K562 (cell line): ENCODE measurements at regions not wholly inside any gene's neighbourhood (a gene's known extent, or its start where the extent isn't known, plus 50 kb on each side); places are given as distances from the start of the nearest gene placed in this dataset.

Experiments
- ATAC-seq: fragments of 200-7000 bp; cut with Tn5 transposase; 3 replicates; pipeline ENCODE4 v1.9.1; 2020; ENCODE audit warnings: moderate library complexity
- BruUV-seq: library from RNA; stranded (reverse); fragments of 400-500 nt; replicated peaks from 2 replicates; lab custom pipeline; 2021; lab: Mats Ljungman, UMichigan
- CTCF ChIA-PET: fragments of 300-600 bp; formaldehyde crosslinking; extraction: SDS; loops from one replicate; lab custom pipeline; 2021; ENCODE audit warnings: low intra/inter-chr PET ratio; lab: Yijun Ruan, JAX
- POLR2A ChIA-PET: fragments of 300-600, 350-650 bp; sonication (Branson Sonifier 250); formaldehyde crosslinking; extraction: SDS; loops from one replicate; lab custom pipeline; 2021; ENCODE audit warnings: antibody characterized with exemption, inconsistent platforms; lab: Yijun Ruan, JAX
- DNase-seq, 4 experiments: peaks; one replicate each; pipeline versions ENCODE4 v3.0.0 to v3.0.0-alpha.2; 2011 to 2018; ENCODE audit warnings: low spot score in 3 of 4, mixed read lengths in 3 of 4; ENCODE audit errors: extremely low read depth in 1 of 4
- FAIRE-seq: peaks from 2 replicates; lab custom pipeline; 2011; peaks lifted over from hg19 to GRCh38; lab: Jason Lieb, UNC
- H2AFZ ChIP-seq: 2 replicates; pipeline ENCODE4 v1.6.0; 2011; ENCODE audit warnings: low read depth, low read length, control low read depth, inconsistent platforms
- H3K27ac ChIP-seq: fragments of 200-600 bp; 3 replicates; pipeline ENCODE4 v1.8.0; 2011; ENCODE audit warnings: low read depth, mild to moderate bottlenecking, control low read depth, inconsistent platforms, low read length, moderate library complexity, mixed read lengths; ENCODE audit errors: extremely low read depth
- H3K27me3 ChIP-seq, 2 experiments: fragments of 300-600 bp in 1 of 2; 2 replicates in 1 of 2; 3 replicates in 1 of 2; pipeline versions ENCODE4 v1.6.0 to v1.8.0; 2011; ENCODE audit warnings: inconsistent platforms in 2 of 2, low read length in 2 of 2, mild to moderate bottlenecking in 1 of 2, mixed read lengths in 1 of 2, moderate library complexity in 1 of 2; ENCODE audit not compliant: control insufficient read depth in 2 of 2, insufficient read depth in 2 of 2
- H3K36me3 ChIP-seq: fragments of 300-600 bp; 3 replicates; pipeline ENCODE4 v1.8.0; 2011; ENCODE audit warnings: mild to moderate bottlenecking, low read length, inconsistent platforms; ENCODE audit not compliant: control insufficient read depth, insufficient read depth
- H3K4me1 ChIP-seq, 2 experiments: fragments of 200-600 bp in 1 of 2; replicated peaks in 1 of 2; 2 replicates in 1 of 2; 3 replicates in 1 of 2; pipeline versions ENCODE4 v1.5.1 to v1.8.0; 2011; ENCODE audit warnings: inconsistent platforms in 2 of 2, low read length in 2 of 2, mild to moderate bottlenecking in 1 of 2, mixed read lengths in 1 of 2, moderate library complexity in 1 of 2; ENCODE audit not compliant: control insufficient read depth in 2 of 2, insufficient read depth in 2 of 2
- H3K4me2 ChIP-seq: 2 replicates; pipeline ENCODE4 v1.6.1; 2011; ENCODE audit warnings: low read length, control low read depth, inconsistent platforms, mixed read lengths; ENCODE audit not compliant: insufficient read depth
- H3K4me3 ChIP-seq: fragments of 200-600 bp; sonication (generic), shearing (Covaris generic); 2 replicates; pipeline ENCODE4 v1.5.1; 2016; ENCODE audit warnings: control low read depth, inconsistent platforms
- H3K79me2 ChIP-seq: fragments of 200-600 bp; 3 replicates; pipeline ENCODE4 v1.8.0; 2011; ENCODE audit warnings: low read length, inconsistent platforms; ENCODE audit not compliant: control insufficient read depth, insufficient read depth
- H3K9ac ChIP-seq, 2 experiments: 2 replicates each; pipeline versions ENCODE4 v1.6.0 to v1.6.1; 2011; ENCODE audit warnings: low read depth in 2 of 2, low read length in 2 of 2, control low read depth in 1 of 2, inconsistent platforms in 1 of 2, mild to moderate bottlenecking in 1 of 2, mixed read lengths in 1 of 2; ENCODE audit not compliant: insufficient read depth in 1 of 2
- H3K9me1 ChIP-seq: one replicate; pipeline ENCODE4 v1.6.0; 2011; ENCODE audit warnings: inconsistent platforms, mild to moderate bottlenecking, low read length, moderate library complexity; ENCODE audit not compliant: control insufficient read depth, insufficient read depth
- H3K9me3 ChIP-seq: replicated peaks from 2 replicates; pipeline ENCODE4 v1.5.1; 2011; ENCODE audit warnings: low read depth, low read length, inconsistent platforms; ENCODE audit not compliant: control insufficient read depth, insufficient read depth
- H4K20me1 ChIP-seq: replicated peaks from 2 replicates; pipeline ENCODE4 v1.6.1; 2011; ENCODE audit warnings: low read length, inconsistent platforms, mixed read lengths; ENCODE audit not compliant: control insufficient read depth, insufficient read depth
- ETV1 ChIP-seq: fragments of 450-650 bp; conservative IDR thresholded peaks from 2 replicates; pipeline ENCODE4 v1.6.1; 2016; ENCODE audit warnings: missing genetic modification characterization, control low read depth, low read depth, missing compliant biosample characterization
- FOXJ2 ChIP-seq: fragments of 200-800 bp; sonication (Bioruptor generic); IDR thresholded peaks from 2 replicates; pipeline ENCODE4 v1.6.1; 2016; ENCODE audit warnings: missing genetic modification characterization, missing compliant biosample characterization
- JUNB ChIP-seq: fragments of 450-650 bp; formaldehyde crosslinking; conservative IDR thresholded peaks from 2 replicates; pipeline ENCODE4 v1.4.0; 2020; ENCODE audit warnings: mild to moderate bottlenecking
- MEF2A ChIP-seq: IDR thresholded peaks from 2 replicates; pipeline ENCODE4 v1.6.1; 2011; ENCODE audit warnings: low read depth, mild to moderate bottlenecking, low read length, moderate library complexity; ENCODE audit not compliant: control insufficient read depth
- MTA2 ChIP-seq: fragments of 450-650 bp; IDR thresholded peaks from 2 replicates; pipeline ENCODE4 v1.6.1; 2016; ENCODE audit warnings: low read depth
- MYBL2 ChIP-seq, 2 experiments: fragments of 450-650 bp in 1 of 2; sonication (generic) in 1 of 2; formaldehyde crosslinking in 1 of 2; IDR thresholded peaks; 2 replicates each; pipeline versions ENCODE4 v1.6.1 to v1.8.1; 2017 to 2022; ENCODE audit warnings: borderline replicate concordance in 1 of 2, inconsistent platforms in 1 of 2, low read depth in 1 of 2, mild to moderate bottlenecking in 1 of 2, missing genetic modification reagents in 1 of 2, moderate library complexity in 1 of 2
- NUFIP1 ChIP-seq: fragments of 450-650 bp; IDR thresholded peaks from 2 replicates; pipeline ENCODE4 v1.6.1; 2018; ENCODE audit not compliant: partially characterized antibody
- RFX5 ChIP-seq: IDR thresholded peaks from 2 replicates; pipeline ENCODE4 v1.6.1; 2011; ENCODE audit warnings: low read depth, mild to moderate bottlenecking, improper control_type of control experiment, low read length
- SIN3B ChIP-seq: fragments of 450-650 bp; IDR thresholded peaks from 2 replicates; pipeline ENCODE4 v1.6.1; 2017; ENCODE audit warnings: low read depth, mild to moderate bottlenecking, moderate library complexity
- TARDBP ChIP-seq: fragments of 450-650 bp; IDR thresholded peaks from 2 replicates; pipeline ENCODE4 v1.6.1; 2016
- ZNF780A ChIP-seq: fragments of 250-450 bp; sonication (Bioruptor Pico); IDR thresholded peaks from 2 replicates; pipeline ENCODE4 v1.5.0; 2021; ENCODE audit warnings: mild to moderate bottlenecking
- WGBS: fragments of 100-300 bp; shearing (Covaris generic); methylation state at CpG from one replicate; pipeline ENCODE4 v1.1.6; 2016; ENCODE audit warnings: low coverage, mixed read lengths; ENCODE audit not compliant: insufficient coverage; ENCODE audit errors: missing lambda C conversion rate; 5-methylcytosine and 5-hydroxymethylcytosine counted together
- in situ Hi-C: fragments of 300-500 bp; cut with MboI; formaldehyde crosslinking; loops from 4 replicates; pipeline ENCODE4 v1.15.0; 2018; ENCODE audit warnings: inconsistent platforms, mixed read lengths
- intact Hi-C: fragments of 100-400 bp; cut with micrococcal nuclease; formaldehyde crosslinking; loops from 2 replicates; pipeline ENCODE4 v1.14.2; 2022
- TF ChIP-seq, protein P1 (sequence below): fragments of 250-450 bp; sonication (Bioruptor Pico); IDR thresholded peaks from 2 replicates; pipeline ENCODE4 v1.8.0; 2021; ENCODE audit warnings: mild to moderate bottlenecking, moderate library complexity
- TF ChIP-seq, protein P2 (sequence below): fragments of 250-450 bp; sonication (Bioruptor Pico); IDR thresholded peaks from 2 replicates; pipeline ENCODE4 v1.4.0; 2020

DNA sequence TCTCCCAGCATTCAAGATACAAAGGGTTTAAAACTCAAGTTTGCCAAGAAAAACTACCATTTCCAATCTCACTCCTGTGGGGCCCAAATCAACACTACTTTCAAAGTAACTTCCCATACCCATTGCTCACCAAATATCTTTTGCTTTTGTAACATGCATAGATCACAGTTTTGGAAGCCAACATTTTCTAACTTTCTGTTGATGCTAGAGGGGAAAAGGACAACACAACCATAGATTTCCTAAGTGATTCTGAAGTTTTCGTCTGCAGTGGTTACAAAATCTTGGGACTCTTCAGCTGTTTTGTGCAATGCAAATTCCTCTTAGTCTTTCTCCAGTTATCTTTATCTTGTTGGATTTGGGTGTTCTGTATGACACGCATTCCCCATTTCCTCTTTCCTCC lies 94.1 kb upstream of the PAPPA start:
- CTCF ChIA-PET: no interaction called here
- no peak for FAIRE-seq

More for the DNA sequence above, 94.1 kb upstream of the PAPPA start:
- TF ChIP-seq MYBL2 (IDR thresholded peaks at IDR 0.05; ENCODE audit: low read depth) (no peak), MYBL2 (CRISPR knock-in tag; IDR thresholded peaks at IDR 0.05; ENCODE audit: borderline replicate concordance) (no peak), SIN3B (no peak), NUFIP1 (no peak), MTA2 (no peak), RFX5 (no peak), MEF2A (no peak), FOXJ2 (tag) (no peak), JUNB (no peak), ETV1 (tag) (no peak), ZNF780A (CRISPR knock-in tag) (no peak), TARDBP (no peak)
- TF ChIP-seq, protein P1, sequence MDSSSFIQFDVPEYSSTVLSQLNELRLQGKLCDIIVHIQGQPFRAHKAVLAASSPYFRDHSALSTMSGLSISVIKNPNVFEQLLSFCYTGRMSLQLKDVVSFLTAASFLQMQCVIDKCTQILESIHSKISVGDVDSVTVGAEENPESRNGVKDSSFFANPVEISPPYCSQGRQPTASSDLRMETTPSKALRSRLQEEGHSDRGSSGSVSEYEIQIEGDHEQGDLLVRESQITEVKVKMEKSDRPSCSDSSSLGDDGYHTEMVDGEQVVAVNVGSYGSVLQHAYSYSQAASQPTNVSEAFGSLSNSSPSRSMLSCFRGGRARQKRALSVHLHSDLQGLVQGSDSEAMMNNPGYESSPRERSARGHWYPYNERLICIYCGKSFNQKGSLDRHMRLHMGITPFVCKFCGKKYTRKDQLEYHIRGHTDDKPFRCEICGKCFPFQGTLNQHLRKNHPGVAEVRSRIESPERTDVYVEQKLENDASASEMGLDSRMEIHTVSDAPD: no peak
- TF ChIP-seq, protein P2, sequence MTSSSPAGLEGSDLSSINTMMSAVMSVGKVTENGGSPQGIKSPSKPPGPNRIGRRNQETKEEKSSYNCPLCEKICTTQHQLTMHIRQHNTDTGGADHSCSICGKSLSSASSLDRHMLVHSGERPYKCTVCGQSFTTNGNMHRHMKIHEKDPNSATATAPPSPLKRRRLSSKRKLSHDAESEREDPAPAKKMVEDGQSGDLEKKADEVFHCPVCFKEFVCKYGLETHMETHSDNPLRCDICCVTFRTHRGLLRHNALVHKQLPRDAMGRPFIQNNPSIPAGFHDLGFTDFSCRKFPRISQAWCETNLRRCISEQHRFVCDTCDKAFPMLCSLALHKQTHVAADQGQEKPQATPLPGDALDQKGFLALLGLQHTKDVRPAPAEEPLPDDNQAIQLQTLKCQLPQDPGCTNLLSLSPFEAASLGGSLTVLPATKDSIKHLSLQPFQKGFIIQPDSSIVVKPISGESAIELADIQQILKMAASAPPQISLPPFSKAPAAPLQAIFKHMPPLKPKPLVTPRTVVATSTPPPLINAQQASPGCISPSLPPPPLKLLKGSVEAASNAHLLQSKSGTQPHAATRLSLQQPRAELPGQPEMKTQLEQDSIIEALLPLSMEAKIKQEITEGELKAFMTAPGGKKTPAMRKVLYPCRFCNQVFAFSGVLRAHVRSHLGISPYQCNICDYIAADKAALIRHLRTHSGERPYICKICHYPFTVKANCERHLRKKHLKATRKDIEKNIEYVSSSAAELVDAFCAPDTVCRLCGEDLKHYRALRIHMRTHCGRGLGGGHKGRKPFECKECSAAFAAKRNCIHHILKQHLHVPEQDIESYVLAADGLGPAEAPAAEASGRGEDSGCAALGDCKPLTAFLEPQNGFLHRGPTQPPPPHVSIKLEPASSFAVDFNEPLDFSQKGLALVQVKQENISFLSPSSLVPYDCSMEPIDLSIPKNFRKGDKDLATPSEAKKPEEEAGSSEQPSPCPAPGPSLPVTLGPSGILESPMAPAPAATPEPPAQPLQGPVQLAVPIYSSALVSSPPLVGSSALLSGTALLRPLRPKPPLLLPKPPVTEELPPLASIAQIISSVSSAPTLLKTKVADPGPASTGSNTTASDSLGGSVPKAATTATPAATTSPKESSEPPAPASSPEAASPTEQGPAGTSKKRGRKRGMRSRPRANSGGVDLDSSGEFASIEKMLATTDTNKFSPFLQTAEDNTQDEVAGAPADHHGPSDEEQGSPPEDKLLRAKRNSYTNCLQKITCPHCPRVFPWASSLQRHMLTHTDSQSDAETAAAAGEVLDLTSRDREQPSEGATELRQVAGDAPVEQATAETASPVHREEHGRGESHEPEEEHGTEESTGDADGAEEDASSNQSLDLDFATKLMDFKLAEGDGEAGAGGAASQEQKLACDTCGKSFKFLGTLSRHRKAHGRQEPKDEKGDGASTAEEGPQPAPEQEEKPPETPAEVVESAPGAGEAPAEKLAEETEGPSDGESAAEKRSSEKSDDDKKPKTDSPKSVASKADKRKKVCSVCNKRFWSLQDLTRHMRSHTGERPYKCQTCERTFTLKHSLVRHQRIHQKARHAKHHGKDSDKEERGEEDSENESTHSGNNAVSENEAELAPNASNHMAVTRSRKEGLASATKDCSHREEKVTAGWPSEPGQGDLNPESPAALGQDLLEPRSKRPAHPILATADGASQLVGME: no peak
- Histone ChIP-seq H3K9me3 (no peaks in the 10 kb centered on the region), H3K4me1 (no peaks in the 10 kb centered on the region), H3K79me2 (no peaks in the 10 kb centered on the region), H3K27me3 (no peaks in the 10 kb centered on the region), H3K27ac (no peak overlapping the region), H4K20me1 (no peaks in the 10 kb centered on the region), H3K9me1 (no peaks in the 10 kb centered on the region), H3K4me2 (no peak overlapping the region), H2AFZ (no peak overlapping the region), H3K36me3 (no peaks in the 10 kb centered on the region), H3K4me3 (no peak overlapping the region), H3K9ac (no peak overlapping the region)
- intact Hi-C loops: no loop called here
- POLR2A ChIA-PET: no interaction called here
- in situ Hi-C loops: no loop called here
- no peak for ATAC-seq
- DNase-seq: no peak
- BruUV-seq: no TSS peak
- WGBS: 0% methylated on average over 2 of the region's 2 CpGs
